GM18909 (cell line): ENCODE measurements at regions not wholly inside any gene's neighbourhood (a gene's known extent, or its start where the extent isn't known, plus 50 kb on each side); places are given as distances from the start of the nearest gene placed in this dataset.

Experiments
- ATAC-seq: cut with Tn5 transposase; IDR thresholded peaks from one replicate; pipeline ENCODE4 v1.9.1; 2021; ENCODE audit warnings: mild to moderate bottlenecking; ENCODE audit not compliant: unreplicated experiment, poor library complexity

- no peak for ATAC-seq
Observed at GRCh38 chr2:117057016-117057415, 757.5 kb upstream of the DDX18 start.

GRCh38 chr2:117058366-117058765, 756.1 kb upstream of the DDX18 start:
- peak; percentile 88 for ATAC-seq

GRCh38 chr2:117064021-117064420, 750.5 kb upstream of the DDX18 start:
- ATAC-seq = no peak

- ATAC-seq = no peak
Observed at GRCh38 chr2:117065912-117066311, 748.6 kb upstream of the DDX18 start.

- no peak for ATAC-seq
Observed at GRCh38 chr2:117067900-117068299, 746.6 kb upstream of the DDX18 start.

GRCh38 chr2:117068371-117068770, 746.1 kb upstream of the DDX18 start:
- ATAC-seq = no peak

GRCh38 chr2:117071556-117072102, 742.9 kb upstream of the DDX18 start:
- ATAC-seq = no peak

GRCh38 chr2:117074756-117075155, 739.7 kb upstream of the DDX18 start:
- ATAC-seq = no peak

GRCh38 chr2:117085256-117085655, 729.2 kb upstream of the DDX18 start:
- no peak for ATAC-seq

GRCh38 chr2:117085737-117086136, 728.8 kb upstream of the DDX18 start:
- no peak for ATAC-seq

- ATAC-seq = no peak
Observed at GRCh38 chr2:117086174-117086942, 728.1 kb upstream of the DDX18 start.

- no peak for ATAC-seq
Observed at GRCh38 chr2:117086943-117087250, 727.6 kb upstream of the DDX18 start.

- ATAC-seq = no peak
Observed at GRCh38 chr2:117087535-117088291, 726.8 kb upstream of the DDX18 start.

GRCh38 chr2:117091041-117091837, 723.3 kb upstream of the DDX18 start:
- no peak for ATAC-seq

GRCh38 chr2:117101613-117102012, 712.9 kb upstream of the DDX18 start:
- ATAC-seq = no peak

- ATAC-seq = no peak
Observed at GRCh38 chr2:117108741-117109267, 705.7 kb upstream of the DDX18 start.

GRCh38 chr2:117118994-117119393, 695.5 kb upstream of the DDX18 start:
- no peak for ATAC-seq

GRCh38 chr2:117123362-117123761, 691.1 kb upstream of the DDX18 start:
- ATAC-seq = no peak

- ATAC-seq = no peak
Observed at GRCh38 chr2:117126656-117127055, 687.8 kb upstream of the DDX18 start.

GRCh38 chr2:117127680-117128079, 686.8 kb upstream of the DDX18 start:
- ATAC-seq = no peak

- no peak for ATAC-seq
Observed at GRCh38 chr2:117128461-117128860, 686.0 kb upstream of the DDX18 start.
